ENCODE measurements at regions not wholly inside any gene's neighbourhood (a gene's known extent, or its start where the extent isn't known, plus 50 kb on each side); places are given as distances from the start of the nearest gene placed in this dataset.

DNA sequence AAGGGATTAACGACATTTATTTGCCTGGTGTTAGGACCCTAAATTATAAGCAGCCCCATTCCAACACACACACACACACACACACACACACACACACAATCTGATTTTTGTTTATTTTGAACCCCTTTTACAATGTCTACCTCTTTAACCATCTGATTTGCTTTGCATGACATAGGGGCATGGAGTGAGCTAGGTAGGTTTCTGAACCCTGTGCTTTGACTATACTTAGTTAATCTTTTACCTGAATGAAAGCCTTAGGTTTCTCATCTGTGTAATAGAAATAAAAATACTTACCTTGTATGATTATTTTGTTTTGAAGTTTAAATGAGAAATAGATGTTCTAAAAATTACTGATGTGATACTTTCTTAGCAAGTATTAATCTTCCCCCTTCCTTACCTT, 94.7 kb upstream of the FOLH1 start:
- TF ChIP-seq, protein P1, sequence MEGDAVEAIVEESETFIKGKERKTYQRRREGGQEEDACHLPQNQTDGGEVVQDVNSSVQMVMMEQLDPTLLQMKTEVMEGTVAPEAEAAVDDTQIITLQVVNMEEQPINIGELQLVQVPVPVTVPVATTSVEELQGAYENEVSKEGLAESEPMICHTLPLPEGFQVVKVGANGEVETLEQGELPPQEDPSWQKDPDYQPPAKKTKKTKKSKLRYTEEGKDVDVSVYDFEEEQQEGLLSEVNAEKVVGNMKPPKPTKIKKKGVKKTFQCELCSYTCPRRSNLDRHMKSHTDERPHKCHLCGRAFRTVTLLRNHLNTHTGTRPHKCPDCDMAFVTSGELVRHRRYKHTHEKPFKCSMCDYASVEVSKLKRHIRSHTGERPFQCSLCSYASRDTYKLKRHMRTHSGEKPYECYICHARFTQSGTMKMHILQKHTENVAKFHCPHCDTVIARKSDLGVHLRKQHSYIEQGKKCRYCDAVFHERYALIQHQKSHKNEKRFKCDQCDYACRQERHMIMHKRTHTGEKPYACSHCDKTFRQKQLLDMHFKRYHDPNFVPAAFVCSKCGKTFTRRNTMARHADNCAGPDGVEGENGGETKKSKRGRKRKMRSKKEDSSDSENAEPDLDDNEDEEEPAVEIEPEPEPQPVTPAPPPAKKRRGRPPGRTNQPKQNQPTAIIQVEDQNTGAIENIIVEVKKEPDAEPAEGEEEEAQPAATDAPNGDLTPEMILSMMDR (conservative IDR thresholded peaks at IDR 0.05; ENCODE audit: low read depth, low read length), result no peak
- TF ChIP-seq POLR2A (IDR thresholded peaks at IDR 0.05; ENCODE audit: low read depth, low read length) (no peak), CEBPB (IDR thresholded peaks at IDR 0.05; ENCODE audit: low read depth, low read length) (no peak), SMC3 (IDR thresholded peaks at IDR 0.05; ENCODE audit: low read depth, low read length) (no peak), CHD1 (IDR thresholded peaks at IDR 0.05; ENCODE audit: low read depth, low read length) (no peak), MAFK (IDR thresholded peaks at IDR 0.05; ENCODE audit: low read depth, low read length) (no peak), MXI1 (IDR thresholded peaks at IDR 0.05; ENCODE audit: borderline replicate concordance, low read depth, low read length) (no peak)
- TF ChIP-seq, protein P2, sequence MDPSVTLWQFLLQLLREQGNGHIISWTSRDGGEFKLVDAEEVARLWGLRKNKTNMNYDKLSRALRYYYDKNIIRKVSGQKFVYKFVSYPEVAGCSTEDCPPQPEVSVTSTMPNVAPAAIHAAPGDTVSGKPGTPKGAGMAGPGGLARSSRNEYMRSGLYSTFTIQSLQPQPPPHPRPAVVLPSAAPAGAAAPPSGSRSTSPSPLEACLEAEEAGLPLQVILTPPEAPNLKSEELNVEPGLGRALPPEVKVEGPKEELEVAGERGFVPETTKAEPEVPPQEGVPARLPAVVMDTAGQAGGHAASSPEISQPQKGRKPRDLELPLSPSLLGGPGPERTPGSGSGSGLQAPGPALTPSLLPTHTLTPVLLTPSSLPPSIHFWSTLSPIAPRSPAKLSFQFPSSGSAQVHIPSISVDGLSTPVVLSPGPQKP (IDR thresholded peaks at IDR 0.05; ENCODE audit: borderline replicate concordance, low read depth, low read length), result no peak

Measured in IMR-90 (cell line).